T-helper 17 cell (primary cell): ENCODE measurements at regions not wholly inside any gene's neighbourhood (a gene's known extent, or its start where the extent isn't known, plus 50 kb on each side); places are given as distances from the start of the nearest gene placed in this dataset.
"Not testable (repeated sequence)": the region's sequence is repeated elsewhere in the genome, so short reads cannot be mapped to it uniquely, and the experiment has no call there.

Experiments
- ATAC-seq: fragments of 150-1000 bp; cut with Tn5 transposase; 2 replicates; pipeline ENCODE4 v1.10.0; 2021; ENCODE audit warnings: mild to moderate bottlenecking, moderate library complexity
- DNase-seq, 3 donors: peaks; one replicate each; pipeline versions ENCODE4 v3.0.0 to v3.0.0-alpha.2; 2020 to 2021
- H3K9me3 ChIP-seq: one replicate; pipeline ENCODE4 v1.7.0; 2013; ENCODE audit warnings: low read length, mild to moderate bottlenecking; ENCODE audit not compliant: control insufficient read depth, poor library complexity, severe bottlenecking
- H3K27ac Mint-ChIP-seq: one replicate; pipeline ENCODE4 v1.8.0; 2022; ENCODE audit warnings: mild to moderate bottlenecking, moderate library complexity, mixed read lengths
- H3K27me3 Mint-ChIP-seq: one replicate; pipeline ENCODE4 v1.8.0; 2022; ENCODE audit warnings: mixed read lengths
- H3K36me3 Mint-ChIP-seq: one replicate; pipeline ENCODE4 v1.8.0; 2022; ENCODE audit warnings: low read depth, mixed read lengths
- H3K4me1 Mint-ChIP-seq: one replicate; pipeline ENCODE4 v1.8.0; 2022; ENCODE audit warnings: mild to moderate bottlenecking, mixed read lengths
- H3K4me3 Mint-ChIP-seq: one replicate; pipeline ENCODE4 v1.8.0; 2022; ENCODE audit warnings: mild to moderate bottlenecking, moderate library complexity, mixed read lengths

- H3K27me3 Mint-ChIP-seq: peaks cover 23% of the 10 kb centered on the region
- not testable (repeated sequence) for H3K9me3 ChIP-seq, DNase-seq, ATAC-seq, H3K4me3 Mint-ChIP-seq, H3K36me3 Mint-ChIP-seq, H3K27ac Mint-ChIP-seq, H3K4me1 Mint-ChIP-seq
These were observed 158.3 kb downstream of the TMEM132E start for GRCh38 chr17:34737673-34738072.

- ATAC-seq (no peak), DNase-seq (no peak)
- Mint-ChIP-seq H3K27me3 (peaks cover 17% of the 10 kb centered on the region), H3K27ac (no peak overlapping the region), H3K4me3 (no peak overlapping the region), H3K4me1 (no peaks in the 10 kb centered on the region), H3K36me3 (peaks cover 2% of the 10 kb centered on the region)
- no peaks in the 10 kb centered on the region for H3K9me3 ChIP-seq
These were observed 157.2 kb downstream of the TMEM132E start for GRCh38 chr17:34736611-34737010.

GRCh38 chr17:34733333-34733732, 154.0 kb downstream of the TMEM132E start:
- DNase-seq: no peak
- no peak for ATAC-seq
- peaks cover 2% of the 10 kb centered on the region for H3K36me3 Mint-ChIP-seq
- no peak overlapping the region for H3K27ac Mint-ChIP-seq
- H3K9me3 ChIP-seq: no peaks in the 10 kb centered on the region
- no peak overlapping the region for H3K4me3 Mint-ChIP-seq
- H3K4me1 Mint-ChIP-seq: no peaks in the 10 kb centered on the region
- peaks cover 26% of the 10 kb centered on the region for H3K27me3 Mint-ChIP-seq

GRCh38 chr17:34730816-34731215, 151.4 kb downstream of the TMEM132E start:
- H3K27ac Mint-ChIP-seq: no peak overlapping the region
- ATAC-seq: no peak
- peaks cover 41% of the 10 kb centered on the region for H3K27me3 Mint-ChIP-seq
- no peak overlapping the region for H3K4me3 Mint-ChIP-seq
- peaks cover 2% of the 10 kb centered on the region for H3K36me3 Mint-ChIP-seq
- DNase-seq: no peak
- no peaks in the 10 kb centered on the region for H3K4me1 Mint-ChIP-seq
- no peaks in the 10 kb centered on the region for H3K9me3 ChIP-seq

GRCh38 chr17:34728771-34729310, 149.5 kb downstream of the TMEM132E start:
- Mint-ChIP-seq H3K4me1 (no peaks in the 10 kb centered on the region), H3K27me3 (peaks cover 45% of the 10 kb centered on the region), H3K4me3 (no peak overlapping the region), H3K36me3 (no peaks in the 10 kb centered on the region), H3K27ac (no peak overlapping the region)
- no peak for DNase-seq
- no peak for ATAC-seq
- no peaks in the 10 kb centered on the region for H3K9me3 ChIP-seq

- no peak overlapping the region for H3K4me3 Mint-ChIP-seq
- no peaks in the 10 kb centered on the region for H3K4me1 Mint-ChIP-seq
- ATAC-seq (no peak), DNase-seq (no peak)
- no peak overlapping the region for H3K27ac Mint-ChIP-seq
- no peaks in the 10 kb centered on the region for H3K36me3 Mint-ChIP-seq
- peaks cover 48% of the 10 kb centered on the region for H3K27me3 Mint-ChIP-seq
- no peaks in the 10 kb centered on the region for H3K9me3 ChIP-seq
These were observed 148.2 kb downstream of the TMEM132E start for GRCh38 chr17:34727601-34728000.

- no peak for ATAC-seq
- H3K9me3 ChIP-seq: no peaks in the 10 kb centered on the region
- Mint-ChIP-seq H3K36me3 (no peaks in the 10 kb centered on the region), H3K27me3 (peaks cover 53% of the 10 kb centered on the region), H3K4me3 (no peak overlapping the region), H3K4me1 (no peaks in the 10 kb centered on the region), H3K27ac (no peak overlapping the region)
- DNase-seq: no peak
These were observed 147.4 kb downstream of the TMEM132E start for GRCh38 chr17:34726536-34727384.

- H3K36me3 Mint-ChIP-seq: no peaks in the 10 kb centered on the region
- H3K4me3 Mint-ChIP-seq: no peak overlapping the region
- no peak for DNase-seq
- no peak overlapping the region for H3K27ac Mint-ChIP-seq
- peaks cover 58% of the 10 kb centered on the region for H3K27me3 Mint-ChIP-seq
- ATAC-seq: no peak
- H3K4me1 Mint-ChIP-seq: no peaks in the 10 kb centered on the region
- no peaks in the 10 kb centered on the region for H3K9me3 ChIP-seq
These were observed 146.3 kb downstream of the TMEM132E start for GRCh38 chr17:34725725-34726124.

GRCh38 chr17:34725008-34725407, 145.6 kb downstream of the TMEM132E start:
- Mint-ChIP-seq H3K36me3 (peaks cover 2% of the 10 kb centered on the region), H3K4me1 (peaks cover 5% of the 10 kb centered on the region), H3K4me3 (no peak overlapping the region), H3K27me3 (peaks cover 65% of the 10 kb centered on the region), H3K27ac (no peak overlapping the region)
- H3K9me3 ChIP-seq: no peaks in the 10 kb centered on the region
- DNase-seq (no peak), ATAC-seq (no peak)

GRCh38 chr17:34723875-34724274, 144.5 kb downstream of the TMEM132E start:
- peaks cover 5% of the 10 kb centered on the region for H3K4me1 Mint-ChIP-seq
- peaks cover 60% of the 10 kb centered on the region for H3K27me3 Mint-ChIP-seq
- H3K36me3 Mint-ChIP-seq: peaks cover 2% of the 10 kb centered on the region
- ATAC-seq: no peak
- DNase-seq: no peak
- no peak overlapping the region for H3K27ac Mint-ChIP-seq
- H3K9me3 ChIP-seq: no peaks in the 10 kb centered on the region
- H3K4me3 Mint-ChIP-seq: no peak overlapping the region

GRCh38 chr17:34721326-34721725, 141.9 kb downstream of the TMEM132E start:
- no peaks in the 10 kb centered on the region for H3K9me3 ChIP-seq
- Mint-ChIP-seq H3K36me3 (peaks cover 2% of the 10 kb centered on the region), H3K4me1 (peaks cover 5% of the 10 kb centered on the region), H3K4me3 (no peak overlapping the region), H3K27ac (no peak overlapping the region), H3K27me3 (peaks cover 39% of the 10 kb centered on the region)
- DNase-seq (no peak), ATAC-seq (no peak)

- DNase-seq: no peak
- Mint-ChIP-seq H3K27me3 (peaks cover 39% of the 10 kb centered on the region), H3K4me1 (peaks cover 5% of the 10 kb centered on the region), H3K27ac (no peak overlapping the region), H3K4me3 (no peak overlapping the region), H3K36me3 (peaks cover 2% of the 10 kb centered on the region)
- no peaks in the 10 kb centered on the region for H3K9me3 ChIP-seq
- no peak for ATAC-seq
These were observed 141.4 kb downstream of the TMEM132E start for GRCh38 chr17:34720760-34721159.

- ATAC-seq (no peak), DNase-seq (no peak)
- Mint-ChIP-seq H3K36me3 (peaks cover 2% of the 10 kb centered on the region), H3K4me1 (peaks cover 5% of the 10 kb centered on the region), H3K27me3 (peaks cover 45% of the 10 kb centered on the region), H3K27ac (no peak overlapping the region), H3K4me3 (no peak overlapping the region)
- no peaks in the 10 kb centered on the region for H3K9me3 ChIP-seq
These were observed 140.2 kb downstream of the TMEM132E start for GRCh38 chr17:34719569-34719968.

- Mint-ChIP-seq H3K4me3 (no peak overlapping the region), H3K36me3 (peaks cover 2% of the 10 kb centered on the region), H3K27ac (no peak overlapping the region), H3K4me1 (peaks cover 5% of the 10 kb centered on the region), H3K27me3 (peaks cover 40% of the 10 kb centered on the region)
- H3K9me3 ChIP-seq: no peaks in the 10 kb centered on the region
- no peak for DNase-seq
- ATAC-seq: no peak
These were observed 137.7 kb downstream of the TMEM132E start for GRCh38 chr17:34717092-34717491.
